HG03159 (cell line): ENCODE measurements at regions not wholly inside any gene's neighbourhood (a gene's known extent, or its start where the extent isn't known, plus 50 kb on each side); places are given as distances from the start of the nearest gene placed in this dataset.
"Not testable (repeated sequence)": the region's sequence is repeated elsewhere in the genome, so short reads cannot be mapped to it uniquely, and the experiment has no call there.

ENCODE experiments used
- ATAC-seq: cut with Tn5 transposase; IDR thresholded peaks from one replicate; pipeline ENCODE4 v1.9.1; 2021; ENCODE audit warnings: mild to moderate bottlenecking, moderate library complexity; ENCODE audit not compliant: unreplicated experiment

DNA sequence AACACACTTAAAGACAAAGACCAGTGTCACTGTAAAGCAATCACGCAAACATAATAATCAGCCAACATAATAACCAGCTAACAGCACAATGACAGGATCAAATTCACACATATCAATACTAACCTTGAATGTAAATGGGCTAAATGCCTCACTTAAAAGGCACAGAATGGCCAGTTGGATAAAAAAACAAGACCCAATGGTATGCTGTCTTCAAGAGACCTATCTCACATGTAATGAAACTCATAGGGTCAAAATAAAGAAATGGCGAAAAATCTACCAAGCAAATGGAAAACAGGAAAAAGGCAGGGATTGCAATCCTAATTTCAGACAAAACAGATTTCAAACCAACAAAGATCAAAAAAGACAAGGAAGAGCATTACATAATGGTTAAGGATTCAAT lies 78.2 kb upstream of the RAB12 start:
- ATAC-seq = not testable (repeated sequence)

DNA sequence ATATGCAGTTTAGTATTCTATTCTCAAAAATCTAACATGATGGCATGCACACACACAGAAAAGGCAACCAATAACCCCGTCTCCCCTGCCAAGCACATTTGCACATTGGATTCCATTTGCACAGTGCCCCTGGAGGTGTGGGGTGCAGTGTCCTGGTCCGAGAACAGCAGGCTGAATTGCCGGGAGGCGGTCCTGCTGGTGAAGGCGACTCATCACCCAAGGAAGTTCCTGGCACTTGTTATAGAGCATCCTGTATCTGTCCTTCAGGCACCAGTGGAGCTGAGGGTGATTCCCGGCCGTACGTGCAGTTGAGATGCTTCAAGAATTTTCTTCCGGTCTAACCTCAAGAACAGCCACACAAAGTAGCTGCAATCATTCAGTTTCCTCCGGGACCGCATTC lies 73.0 kb upstream of the RAB12 start:
- no peak for ATAC-seq

DNA sequence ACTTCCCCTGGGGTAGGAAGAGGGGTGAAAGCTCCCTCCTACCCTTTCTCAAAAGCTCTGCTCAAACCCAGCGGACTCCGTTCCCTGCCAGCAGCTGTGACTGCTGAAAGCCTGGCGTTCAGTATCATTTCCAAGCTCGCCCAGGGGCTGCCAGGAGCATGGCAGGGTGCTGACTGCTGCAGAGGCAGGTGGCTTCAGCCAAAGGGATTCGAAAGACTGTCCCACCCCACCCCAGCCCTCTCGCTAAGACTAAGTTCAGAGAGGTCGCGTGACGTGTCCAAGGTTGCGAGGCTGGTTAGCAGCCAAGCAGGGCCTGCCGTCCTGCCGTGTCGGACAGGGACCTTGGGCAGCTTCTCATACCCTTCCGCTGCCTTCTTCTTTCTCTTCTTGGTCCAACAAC lies 72.3 kb upstream of the RAB12 start:
- no peak for ATAC-seq

DNA sequence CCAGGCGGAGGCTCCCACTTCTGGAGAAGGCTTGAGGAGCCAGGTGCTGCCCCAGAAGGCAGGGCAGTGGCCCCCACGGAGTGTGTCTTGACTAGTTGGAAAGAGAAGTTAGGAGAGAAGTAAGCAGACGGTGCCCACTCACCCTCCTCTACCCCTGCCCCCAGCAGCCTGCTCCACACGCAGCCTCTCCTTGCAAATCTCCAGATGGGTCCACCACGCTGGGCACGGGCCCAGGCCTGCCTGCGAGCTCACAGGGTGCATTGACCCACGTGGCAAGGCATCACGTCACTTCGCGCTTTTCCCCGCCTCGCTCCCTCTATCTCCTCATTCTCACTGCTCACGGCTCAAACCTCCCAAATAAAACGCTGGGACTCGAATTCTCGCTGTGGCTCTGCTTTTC lies 71.8 kb upstream of the RAB12 start:
- ATAC-seq = no peak

DNA sequence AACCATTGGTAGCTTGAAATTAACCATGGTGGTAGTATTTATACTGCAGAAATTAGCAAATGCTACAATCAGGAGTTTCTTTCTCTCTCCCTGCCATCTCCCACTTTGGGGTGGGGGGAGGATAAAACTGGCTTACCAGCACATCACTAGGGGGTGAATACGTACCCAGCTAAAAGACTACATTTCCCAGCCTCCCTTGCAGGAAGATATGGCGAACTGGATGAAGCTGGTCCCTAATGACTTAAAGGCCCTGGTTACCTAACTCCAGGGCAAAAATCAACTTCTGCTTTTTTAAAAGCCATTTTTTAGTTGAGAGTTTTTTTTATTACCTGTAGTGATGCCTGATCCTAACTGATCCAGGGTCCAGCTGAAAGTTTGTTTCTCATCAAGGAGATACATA lies 70.3 kb upstream of the RAB12 start:
- ATAC-seq = no peak

DNA sequence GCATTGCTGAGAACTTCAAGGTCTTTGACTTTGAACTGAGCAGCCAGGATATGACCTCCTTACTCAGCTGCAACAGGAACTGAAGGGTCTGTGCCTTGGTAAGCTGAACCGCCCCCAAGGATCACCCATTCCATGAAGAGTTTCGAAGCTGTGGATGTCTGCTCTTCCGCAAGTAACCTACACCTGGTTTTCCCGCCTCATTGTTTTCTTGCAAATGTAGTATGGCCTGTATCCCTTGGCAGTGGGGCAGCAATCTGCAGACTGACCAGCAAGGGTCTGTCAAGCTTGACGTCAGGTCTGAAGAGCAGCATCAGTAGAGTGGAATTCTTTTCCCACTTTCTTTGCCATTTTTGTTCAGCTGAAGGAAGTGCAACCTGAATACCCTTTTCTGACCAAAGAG lies 62.6 kb upstream of the RAB12 start:
- no peak for ATAC-seq

DNA sequence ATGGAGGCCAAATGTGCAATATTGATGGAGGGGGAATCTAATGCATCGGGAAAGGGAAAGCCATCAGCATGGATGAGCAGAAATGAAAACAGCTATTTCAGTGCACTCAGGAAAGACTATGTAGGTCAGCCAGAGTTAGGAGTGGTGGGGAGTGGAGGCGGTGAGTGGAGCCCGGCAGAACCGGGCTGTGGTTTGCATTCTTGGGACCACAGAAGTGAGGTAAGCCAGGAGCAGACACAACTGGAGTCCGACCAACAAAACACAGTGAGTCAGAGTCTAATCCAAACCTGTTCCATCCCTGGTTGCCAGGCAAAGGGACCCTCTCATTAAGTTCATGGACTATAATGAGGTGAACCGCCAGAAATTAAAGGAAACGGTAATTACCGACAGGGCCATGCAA lies 61.1 kb upstream of the RAB12 start:
- no peak for ATAC-seq

DNA sequence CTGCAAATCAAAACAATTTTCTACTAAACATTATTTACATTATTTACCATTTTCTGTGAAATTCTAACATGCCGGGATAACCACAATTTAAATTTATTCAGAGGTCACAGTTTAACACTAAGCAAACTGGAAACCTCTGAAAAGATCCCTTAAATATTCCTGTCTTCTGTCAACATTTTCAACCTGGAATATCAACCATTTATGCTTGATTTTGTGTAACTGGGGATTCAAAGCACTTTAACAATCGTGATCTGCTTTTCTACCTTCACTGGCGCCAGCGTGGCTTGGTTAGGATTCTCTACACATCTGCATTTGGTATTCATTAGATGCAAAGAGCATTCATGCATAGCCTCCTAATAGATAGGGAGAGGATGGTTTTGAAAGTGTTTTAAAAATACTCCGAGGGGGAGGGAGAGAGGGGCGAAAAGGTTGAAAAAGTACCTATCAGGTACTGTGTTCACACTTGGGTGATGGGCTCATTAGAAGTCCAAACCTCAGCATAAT lies 59.9 kb upstream of the RAB12 start:
- no peak for ATAC-seq

DNA sequence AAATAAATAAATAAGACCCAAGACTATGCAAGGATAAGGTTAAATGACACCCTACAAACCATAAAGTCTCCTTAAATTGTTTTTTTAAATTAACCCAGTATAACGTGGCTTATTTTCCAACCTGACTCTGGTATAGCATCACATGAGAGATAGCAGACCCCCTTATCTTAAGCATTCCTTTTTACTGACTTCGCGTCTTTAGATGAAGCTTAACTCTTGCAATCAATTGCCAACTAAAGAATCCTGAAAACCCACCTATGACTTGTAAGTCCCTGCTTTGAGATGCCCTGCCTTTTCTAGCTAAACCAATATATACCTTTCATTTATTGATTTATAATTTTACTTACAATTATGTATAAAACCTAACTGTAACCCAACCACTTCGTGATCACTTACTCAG lies 57.1 kb upstream of the RAB12 start:
- no peak for ATAC-seq

DNA sequence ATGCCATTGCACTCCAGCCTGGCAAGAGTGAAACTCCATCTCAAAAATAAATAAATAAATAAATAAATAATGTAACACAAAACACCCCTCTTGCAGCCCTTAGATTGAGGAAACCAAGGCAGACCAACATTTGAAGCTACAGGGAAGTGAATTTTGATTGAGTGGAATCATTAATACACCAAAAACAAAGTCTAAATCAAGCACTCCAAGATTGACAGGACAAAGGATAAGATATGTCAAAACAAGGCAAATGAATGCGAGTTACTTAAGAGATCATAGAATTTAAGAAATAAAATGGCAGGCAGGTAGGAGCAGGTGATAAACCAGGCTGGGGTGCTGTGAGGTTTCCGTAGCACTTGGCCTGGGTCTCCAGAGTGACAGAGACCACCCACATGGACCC lies 54.9 kb upstream of the RAB12 start:
- no peak for ATAC-seq

DNA sequence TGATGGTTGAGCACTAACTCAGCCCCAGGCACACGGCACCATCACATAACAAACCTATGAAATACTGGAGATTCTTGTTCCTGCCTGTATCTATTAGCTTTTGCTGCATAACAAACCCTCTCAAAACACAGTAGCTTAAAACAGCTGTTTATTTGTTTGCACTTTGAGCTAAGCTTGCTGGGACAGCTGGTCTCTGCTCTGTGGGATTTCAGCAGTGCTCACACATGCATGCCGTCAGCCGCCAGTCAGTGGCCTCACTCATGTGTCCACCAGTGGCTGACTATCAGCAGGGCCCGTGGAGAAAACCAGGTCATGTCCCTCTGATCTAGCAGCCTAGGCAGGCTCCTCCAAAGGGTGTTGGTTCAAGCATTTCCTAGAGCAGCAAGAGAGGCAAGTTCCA lies 52.8 kb upstream of the RAB12 start:
- ATAC-seq = no peak
